COLO668 (cell line): ENCODE measurements at regions not wholly inside any gene's neighbourhood (a gene's known extent, or its start where the extent isn't known, plus 50 kb on each side); places are given as distances from the start of the nearest gene placed in this dataset.

Source experiments
- DNase-seq: peaks from one replicate; lab custom pipeline; 2025; ENCODE audit not compliant: unreplicated experiment; lab: John Stamatoyannopoulos, UW

GRCh38 chr1:244255426-244255965 lies 196.2 kb downstream of the ADSS2 start:
- DNase-seq, result no peak

- DNase-seq, result no peak
Observed at GRCh38 chr1:244256086-244256676, 195.5 kb downstream of the ADSS2 start.

- no peak for DNase-seq
Observed at GRCh38 chr1:244264163-244264562, 187.5 kb downstream of the ADSS2 start.

DNA sequence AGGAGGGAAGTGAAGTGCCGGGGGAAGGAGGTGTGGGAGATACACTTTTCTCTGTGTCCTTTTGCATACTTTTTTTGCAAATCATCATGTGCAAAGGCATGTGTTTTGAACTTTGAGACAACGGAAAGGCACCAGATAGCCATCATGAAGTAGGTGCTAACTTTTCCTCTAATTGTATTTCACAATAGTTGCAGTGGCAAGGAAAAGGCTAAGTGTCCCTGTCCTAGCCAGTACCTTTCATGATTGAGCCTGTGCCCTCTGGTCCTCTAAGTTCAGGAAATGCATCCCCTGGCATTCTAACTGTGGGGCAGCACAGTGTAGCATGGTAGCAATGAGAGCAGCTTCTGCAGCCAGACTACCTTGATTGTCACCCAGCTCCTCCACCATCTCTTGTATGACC lies 186.2 kb downstream of the ADSS2 start:
- no peak for DNase-seq

DNA sequence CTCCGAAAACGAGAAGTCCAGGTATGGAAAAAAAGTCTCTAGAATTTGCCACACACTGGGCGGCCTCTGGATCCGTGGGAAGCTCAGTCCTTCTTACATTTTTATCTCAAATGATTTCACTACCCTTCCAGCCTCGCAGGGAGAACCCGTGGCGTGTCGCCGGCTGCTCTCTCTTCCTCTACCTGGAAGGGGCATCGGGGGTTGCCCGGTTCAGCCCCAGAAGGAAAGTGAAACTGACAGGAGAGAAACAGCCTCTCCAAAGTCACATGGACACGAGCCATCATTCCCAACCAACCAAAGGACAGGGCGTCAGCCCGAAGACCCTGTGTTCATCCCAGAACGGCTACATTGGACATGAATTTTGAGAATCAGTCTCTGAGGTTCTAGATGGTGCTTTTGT lies 182.5 kb downstream of the ADSS2 start:
- DNase-seq, result no peak

DNA sequence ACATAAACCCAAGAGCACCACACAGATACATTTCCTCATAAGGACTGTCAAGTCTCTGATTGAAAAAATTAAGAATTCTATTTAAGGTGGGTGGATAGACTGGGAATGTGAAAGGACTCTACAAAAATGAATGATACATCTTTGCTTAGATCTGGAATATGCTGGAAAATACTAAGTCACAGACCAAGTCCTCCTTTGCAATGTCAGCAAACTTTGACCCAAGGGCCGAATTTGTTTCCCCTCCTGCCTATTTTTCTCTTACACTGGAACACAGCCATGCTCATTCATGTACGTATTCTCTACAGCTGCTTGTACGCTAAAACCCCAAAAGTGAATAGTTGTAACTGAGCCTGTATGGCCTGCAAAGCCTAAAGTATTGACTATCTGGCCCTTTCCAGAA lies 180.7 kb downstream of the ADSS2 start:
- DNase-seq, result no peak

DNA sequence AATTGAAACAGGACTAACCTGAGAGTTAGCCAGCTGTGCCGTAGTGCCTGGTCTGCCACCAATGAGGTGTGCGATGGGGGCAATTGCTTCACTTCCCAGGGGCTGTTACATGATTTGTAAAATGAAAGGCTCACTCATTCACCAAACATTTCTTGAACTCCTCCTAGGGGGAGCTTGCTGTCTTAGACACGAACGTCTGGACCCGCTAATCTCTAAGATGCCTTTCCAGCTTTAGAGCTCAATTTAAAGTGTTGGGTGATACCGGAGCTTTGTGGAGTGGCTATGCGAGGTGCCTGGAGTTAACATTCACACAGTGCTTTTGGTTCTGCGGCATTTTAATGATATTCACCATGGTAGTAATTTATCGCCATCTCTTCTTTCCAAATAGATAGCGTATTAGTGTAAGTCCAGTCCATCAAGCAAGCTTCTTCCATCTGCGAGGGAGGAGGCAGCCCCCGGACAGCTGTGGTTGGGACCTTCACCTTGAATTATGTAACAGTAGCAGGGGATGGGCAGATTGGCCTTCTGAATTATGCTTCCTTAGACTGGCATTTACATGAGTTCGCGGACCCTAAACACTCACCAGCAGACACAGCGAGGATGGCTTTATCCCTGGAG lies 179.9 kb downstream of the ADSS2 start:
- DNase-seq, result no peak

- DNase-seq, result peak; percentile 67
Observed at GRCh38 chr1:244272471-244273261, 179.0 kb downstream of the ADSS2 start.

DNA sequence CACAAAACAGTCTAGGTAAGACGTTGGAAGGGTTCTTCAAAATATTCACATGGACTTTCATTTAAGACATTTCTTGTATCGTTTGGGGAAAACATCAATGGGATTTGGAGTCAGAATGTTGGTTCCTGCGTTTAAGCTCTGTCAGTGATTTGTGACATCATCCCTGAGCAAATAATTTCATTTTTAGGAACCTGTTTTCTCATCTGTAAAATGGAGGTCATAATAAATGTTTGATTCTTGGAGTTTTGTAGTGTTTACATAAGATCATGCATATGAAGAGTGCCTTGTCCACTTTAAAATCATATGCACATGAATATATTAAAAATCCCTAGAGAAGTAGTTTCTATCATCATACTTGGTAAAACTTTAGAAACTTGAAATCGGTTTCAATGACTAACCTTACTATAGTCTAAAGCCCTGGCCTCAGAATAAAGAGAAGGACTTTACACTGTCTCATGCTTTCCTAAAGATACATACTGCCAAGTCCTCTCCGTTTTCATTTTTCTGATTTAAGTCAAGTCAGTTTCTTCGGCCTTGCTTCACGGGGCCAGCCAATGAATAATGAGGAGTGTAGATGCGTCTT lies 178.4 kb downstream of the ADSS2 start:
- DNase-seq, result no peak

DNA sequence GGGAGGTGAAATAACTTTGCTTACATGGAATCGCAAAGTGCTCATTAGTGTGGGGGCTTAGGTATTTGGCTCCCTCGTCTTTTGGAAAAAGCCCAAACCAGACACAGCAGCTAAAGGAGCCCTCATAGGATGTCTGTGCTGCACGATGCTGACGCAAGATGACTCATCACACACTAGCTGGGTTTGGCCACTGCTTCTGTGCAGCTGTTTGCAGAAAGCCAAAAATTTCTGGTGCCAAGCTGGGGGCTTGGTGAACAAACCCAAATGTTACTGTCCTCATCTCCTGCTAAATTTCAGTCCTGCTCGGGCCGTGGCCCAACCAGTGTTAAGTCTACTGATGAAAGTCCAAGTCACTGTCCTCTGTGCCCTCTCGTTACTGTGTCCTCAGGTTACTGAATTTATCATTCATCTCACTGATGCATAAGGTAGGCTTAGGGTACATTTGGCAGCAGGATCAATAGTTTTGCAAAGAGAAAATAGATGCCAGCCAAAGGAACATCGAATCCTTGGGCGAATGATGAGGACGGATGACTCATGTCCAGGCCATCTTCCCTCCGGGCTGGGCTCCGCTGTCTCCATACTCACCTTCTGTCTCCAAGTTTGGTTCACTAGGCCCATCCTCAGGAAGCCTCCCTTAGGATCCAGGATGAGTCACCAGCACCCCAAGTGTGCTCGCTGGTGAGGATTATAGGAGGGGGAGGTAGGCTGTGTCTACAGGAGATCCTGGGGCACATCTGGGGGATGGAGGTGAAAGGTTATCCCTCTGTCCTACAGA lies 177.7 kb downstream of the ADSS2 start:
- DNase-seq, result peak; percentile 21

DNA sequence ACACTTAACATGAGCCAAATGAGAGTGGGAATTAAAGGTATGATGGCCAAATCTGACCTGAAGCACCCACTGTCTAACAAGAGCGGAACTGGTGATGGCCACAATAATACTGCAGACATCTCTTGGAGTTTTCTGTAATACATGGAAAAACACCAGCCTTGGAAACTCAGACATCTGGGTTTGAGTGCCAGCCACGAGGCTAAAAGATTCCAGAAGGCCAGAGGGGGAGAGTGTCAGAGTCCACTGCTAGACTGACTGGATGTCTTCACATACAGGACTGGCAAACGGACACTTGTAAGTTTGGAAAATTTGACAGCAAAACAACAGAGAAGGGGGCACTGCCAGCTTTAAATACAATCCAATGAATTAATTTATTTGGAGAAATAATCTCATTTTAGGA lies 175.1 kb downstream of the ADSS2 start:
- DNase-seq, result no peak

GRCh38 chr1:244280201-244280600 lies 171.5 kb downstream of the ADSS2 start:
- no peak for DNase-seq

DNA sequence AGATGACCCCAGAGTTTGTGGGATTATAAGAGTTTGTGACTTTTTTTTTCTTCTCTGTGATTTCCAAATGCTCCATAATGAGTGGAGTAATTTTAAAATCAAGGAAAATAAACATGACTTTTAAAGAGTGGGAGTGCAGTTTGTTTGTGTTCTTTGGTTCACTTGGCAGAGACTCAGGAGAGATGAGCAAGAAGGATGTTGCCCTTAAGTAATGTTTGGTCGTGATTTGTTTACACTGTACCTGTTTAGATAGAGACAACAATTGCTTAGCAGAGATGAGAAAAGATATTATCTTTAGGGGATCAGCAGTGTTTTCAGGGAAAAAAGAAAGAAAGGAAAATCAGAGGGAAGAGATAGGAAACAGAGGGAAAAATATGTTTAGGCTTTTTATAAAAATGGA lies 170.8 kb downstream of the ADSS2 start:
- DNase-seq, result no peak

DNA sequence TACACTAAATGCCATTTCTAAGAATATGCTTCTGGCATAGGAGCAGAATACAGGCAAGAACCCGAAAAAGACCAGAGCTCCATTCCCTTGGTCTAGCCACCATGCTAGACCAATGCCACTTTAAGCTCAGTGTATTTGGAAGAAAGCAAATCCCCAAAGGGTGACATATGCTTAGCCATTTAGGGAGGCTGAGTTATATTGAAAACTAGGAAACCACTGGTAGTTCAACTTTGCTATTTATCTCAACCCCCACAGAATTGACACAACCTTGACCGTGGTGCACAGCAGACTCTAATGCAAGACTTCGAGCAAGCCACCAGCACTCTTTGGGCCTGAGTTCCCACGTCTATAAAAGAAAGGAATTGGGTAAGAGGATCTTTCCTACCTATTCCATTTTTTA lies 167.9 kb downstream of the ADSS2 start:
- no peak for DNase-seq

- no peak for DNase-seq
Observed at GRCh38 chr1:244284641-244285156, 167.0 kb downstream of the ADSS2 start.

DNA sequence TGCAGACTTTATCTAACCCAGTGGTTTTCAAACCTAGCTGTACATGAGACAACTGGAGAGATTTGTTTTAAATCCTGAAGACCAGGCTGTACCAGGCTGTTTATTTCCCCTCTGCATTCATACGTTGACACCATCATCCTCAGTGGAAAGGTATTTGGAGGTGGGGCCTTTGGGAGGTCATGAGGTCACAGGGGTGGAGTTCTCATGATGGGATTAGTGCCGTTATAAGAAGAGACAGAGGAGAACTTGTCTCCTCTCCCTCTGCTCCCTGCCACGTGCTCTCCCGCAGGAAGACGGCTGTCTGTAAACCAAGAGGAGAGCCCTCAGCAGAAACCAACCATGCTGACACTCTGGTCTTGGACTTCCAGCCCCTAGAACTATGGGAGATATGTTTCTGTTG lies 165.4 kb downstream of the ADSS2 start:
- no peak for DNase-seq

- DNase-seq, result no peak
Observed at GRCh38 chr1:244287726-244288125, 164.0 kb downstream of the ADSS2 start.

DNA sequence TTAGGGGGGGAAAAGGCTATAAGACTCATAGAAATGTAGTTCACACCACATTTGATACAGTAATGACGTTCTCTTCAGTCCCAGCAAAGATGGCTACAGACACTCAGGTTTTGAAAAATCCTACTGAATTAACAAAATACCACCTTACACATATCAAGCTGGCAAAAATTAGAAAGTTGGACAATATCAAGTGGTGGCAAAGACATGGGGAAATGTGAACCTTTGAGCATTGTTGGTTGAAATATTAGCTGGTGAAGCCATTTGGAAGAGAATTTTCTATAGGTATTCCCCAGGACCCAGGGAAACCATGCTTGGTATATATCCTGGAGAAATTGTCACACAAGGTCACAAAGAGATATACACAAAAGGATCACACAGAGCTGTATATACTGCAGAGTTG lies 163.0 kb downstream of the ADSS2 start:
- no peak for DNase-seq

GRCh38 chr1:244289991-244290785 lies 161.5 kb downstream of the ADSS2 start:
- no peak for DNase-seq
